ENCODE measurements at regions not wholly inside any gene's neighbourhood (a gene's known extent, or its start where the extent isn't known, plus 50 kb on each side); places are given as distances from the start of the nearest gene placed in this dataset.

DNA sequence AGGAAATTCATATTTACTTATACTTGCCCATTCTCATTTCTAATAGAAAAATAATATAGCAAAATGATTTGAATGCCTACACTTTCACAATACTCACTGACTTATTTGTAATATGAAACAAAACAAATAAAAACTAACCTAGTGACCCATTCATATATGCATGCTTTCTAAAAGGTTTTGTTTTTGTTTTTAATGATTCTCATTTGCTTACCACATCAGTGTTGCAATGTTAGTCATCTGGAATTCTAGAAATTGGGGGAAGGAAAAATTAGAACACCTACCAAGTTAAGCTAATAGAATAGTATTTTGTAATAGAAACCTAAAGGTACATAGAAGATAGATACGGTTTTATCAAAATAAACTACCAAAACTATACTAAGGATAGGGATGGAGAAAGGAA is 214.1 kb upstream of the CNTN6 start:
- DNase-seq (ENCODE audit: low spot score): no peak
- Histone ChIP-seq H3K9me3 (ENCODE audit: low read depth, low read length, poor library complexity, severe bottlenecking) (no peaks in the 10 kb centered on the region), H3K27me3 (replicated peaks; ENCODE audit: insufficient read depth, low read depth, low read length, poor library complexity) (no peaks in the 10 kb centered on the region), H3K4me3 (ENCODE audit: low read depth, low read length, poor library complexity, severe bottlenecking) (no peak overlapping the region), H3K4me1 (ENCODE audit: insufficient read depth, low read length, poor library complexity, severe bottlenecking) (no peaks in the 10 kb centered on the region), H3K27ac (ENCODE audit: low read depth, low read length, poor library complexity, severe bottlenecking) (no peak overlapping the region), H3K36me3 (ENCODE audit: insufficient read depth, low read length, poor library complexity, severe bottlenecking) (no peaks in the 10 kb centered on the region)
- intact Hi-C loops (cut with micrococcal nuclease; ENCODE audit: unreplicated experiment): no loop called here
- TF ChIP-seq, protein P1, sequence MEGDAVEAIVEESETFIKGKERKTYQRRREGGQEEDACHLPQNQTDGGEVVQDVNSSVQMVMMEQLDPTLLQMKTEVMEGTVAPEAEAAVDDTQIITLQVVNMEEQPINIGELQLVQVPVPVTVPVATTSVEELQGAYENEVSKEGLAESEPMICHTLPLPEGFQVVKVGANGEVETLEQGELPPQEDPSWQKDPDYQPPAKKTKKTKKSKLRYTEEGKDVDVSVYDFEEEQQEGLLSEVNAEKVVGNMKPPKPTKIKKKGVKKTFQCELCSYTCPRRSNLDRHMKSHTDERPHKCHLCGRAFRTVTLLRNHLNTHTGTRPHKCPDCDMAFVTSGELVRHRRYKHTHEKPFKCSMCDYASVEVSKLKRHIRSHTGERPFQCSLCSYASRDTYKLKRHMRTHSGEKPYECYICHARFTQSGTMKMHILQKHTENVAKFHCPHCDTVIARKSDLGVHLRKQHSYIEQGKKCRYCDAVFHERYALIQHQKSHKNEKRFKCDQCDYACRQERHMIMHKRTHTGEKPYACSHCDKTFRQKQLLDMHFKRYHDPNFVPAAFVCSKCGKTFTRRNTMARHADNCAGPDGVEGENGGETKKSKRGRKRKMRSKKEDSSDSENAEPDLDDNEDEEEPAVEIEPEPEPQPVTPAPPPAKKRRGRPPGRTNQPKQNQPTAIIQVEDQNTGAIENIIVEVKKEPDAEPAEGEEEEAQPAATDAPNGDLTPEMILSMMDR (conservative IDR thresholded peaks at IDR 0.05; ENCODE audit: low read depth, low read length): no peak
- TF ChIP-seq EZH2 (IDR thresholded peaks at IDR 0.05; ENCODE audit: borderline replicate concordance, low read depth, low read length, poor library complexity, severe bottlenecking): no peak
- BruUV-seq (replicated peaks): no TSS peak
- POLR2A ChIA-PET (ENCODE audit: low non-redundant PET): no interaction called here
- CTCF ChIA-PET: no interaction called here

DNA sequence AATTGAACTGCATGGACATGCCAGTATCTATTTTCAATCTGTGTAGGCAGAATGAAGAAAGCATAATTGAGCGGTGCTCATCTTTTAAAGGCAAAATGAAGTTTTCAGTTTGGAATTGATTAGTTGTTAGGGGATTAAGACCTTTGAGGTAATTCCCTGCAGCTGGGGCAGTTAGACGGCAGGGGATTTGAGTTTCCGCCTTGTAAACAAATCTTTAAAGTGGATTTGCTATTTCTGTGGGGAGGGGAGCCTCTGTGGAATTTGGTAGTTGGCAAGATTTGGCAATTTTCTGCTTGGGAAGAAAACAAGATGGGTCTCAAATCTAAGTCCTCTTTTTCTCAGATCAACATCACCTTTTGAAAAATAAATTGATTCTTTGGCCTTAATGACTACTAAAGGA is 212.5 kb upstream of the CNTN6 start:
- no TSS peak for BruUV-seq (replicated peaks)
- intact Hi-C loops (cut with micrococcal nuclease; ENCODE audit: unreplicated experiment): no loop called here
- H3K9me3 ChIP-seq (ENCODE audit: low read depth, low read length, poor library complexity, severe bottlenecking): no peaks in the 10 kb centered on the region

DNA sequence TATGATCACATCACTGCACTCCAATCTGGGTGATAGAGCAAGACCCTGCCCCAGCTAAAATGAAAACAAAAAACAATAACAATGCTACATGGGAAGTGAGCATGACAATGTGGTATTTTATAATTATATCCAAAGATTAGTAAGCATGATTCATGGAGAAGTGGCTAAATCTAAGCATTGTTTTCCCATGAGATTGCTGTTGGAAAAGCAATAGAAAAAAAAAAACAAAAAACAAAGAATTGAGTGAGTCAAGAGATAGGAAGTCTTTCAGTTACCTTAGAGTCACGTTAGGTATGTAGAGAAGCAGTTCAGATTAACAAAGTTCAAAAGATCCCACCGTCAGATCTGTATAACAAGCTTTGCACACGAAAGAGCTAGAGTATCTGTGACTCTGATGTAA is 210.3 kb upstream of the CNTN6 start:
- TF ChIP-seq EZH2 (IDR thresholded peaks at IDR 0.05; ENCODE audit: borderline replicate concordance, low read depth, low read length, poor library complexity, severe bottlenecking): no peak
- TF ChIP-seq, protein P1 (conservative IDR thresholded peaks at IDR 0.05; ENCODE audit: low read depth, low read length): no peak
- Histone ChIP-seq H3K27me3 (replicated peaks; ENCODE audit: insufficient read depth, low read depth, low read length, poor library complexity) (no peaks in the 10 kb centered on the region), H3K9me3 (ENCODE audit: low read depth, low read length, poor library complexity, severe bottlenecking) (no peaks in the 10 kb centered on the region), H3K4me1 (ENCODE audit: insufficient read depth, low read length, poor library complexity, severe bottlenecking) (no peaks in the 10 kb centered on the region), H3K27ac (ENCODE audit: low read depth, low read length, poor library complexity, severe bottlenecking) (no peak overlapping the region), H3K4me3 (ENCODE audit: low read depth, low read length, poor library complexity, severe bottlenecking) (no peak overlapping the region), H3K36me3 (ENCODE audit: insufficient read depth, low read length, poor library complexity, severe bottlenecking) (no peaks in the 10 kb centered on the region)
- ChIA-PET POLR2A (ENCODE audit: low non-redundant PET) (no interaction called here), CTCF (no interaction called here)
- intact Hi-C loops (cut with micrococcal nuclease; ENCODE audit: unreplicated experiment): no loop called here
- DNase-seq (ENCODE audit: low spot score): no peak
- BruUV-seq (replicated peaks): no TSS peak

More for the DNA sequence above, 212.5 kb upstream of the CNTN6 start:
- no peaks in the 10 kb centered on the region for H3K36me3 ChIP-seq (ENCODE audit: insufficient read depth, low read length, poor library complexity, severe bottlenecking)
- POLR2A ChIA-PET (ENCODE audit: low non-redundant PET): no interaction called here
- no peak for TF ChIP-seq EZH2 (IDR thresholded peaks at IDR 0.05; ENCODE audit: borderline replicate concordance, low read depth, low read length, poor library complexity, severe bottlenecking)
- TF ChIP-seq, protein P1 (conservative IDR thresholded peaks at IDR 0.05; ENCODE audit: low read depth, low read length): no peak
- DNase-seq (ENCODE audit: low spot score): no peak
- H3K4me1 ChIP-seq (ENCODE audit: insufficient read depth, low read length, poor library complexity, severe bottlenecking): no peaks in the 10 kb centered on the region
- H3K27ac ChIP-seq (ENCODE audit: low read depth, low read length, poor library complexity, severe bottlenecking): no peak overlapping the region
- H3K27me3 ChIP-seq (replicated peaks; ENCODE audit: insufficient read depth, low read depth, low read length, poor library complexity): no peaks in the 10 kb centered on the region
- CTCF ChIA-PET: no interaction called here
- H3K4me3 ChIP-seq (ENCODE audit: low read depth, low read length, poor library complexity, severe bottlenecking): no peak overlapping the region
